Endodermal cell (in vitro differentiated cells): ENCODE measurements at regions not wholly inside any gene's neighbourhood (a gene's known extent, or its start where the extent isn't known, plus 50 kb on each side); places are given as distances from the start of the nearest gene placed in this dataset.
"Not testable (repeated sequence)": the region's sequence is repeated elsewhere in the genome, so short reads cannot be mapped to it uniquely, and the experiment has no call there.

Source experiments
- DNase-seq: peaks from one replicate; pipeline ENCODE4 v3.0.0-alpha.2; 2017
- H3K27ac ChIP-seq: 2 replicates; pipeline ENCODE4 v1.5.1; 2013; ENCODE audit warnings: mild to moderate bottlenecking, low read depth, low read length, moderate library complexity
- H3K27me3 ChIP-seq: 2 replicates; pipeline ENCODE4 v1.6.1; 2013; ENCODE audit warnings: mild to moderate bottlenecking, low read length, moderate library complexity; ENCODE audit not compliant: insufficient read depth, control insufficient read depth, poor library complexity, severe bottlenecking
- H3K36me3 ChIP-seq: 2 replicates; pipeline ENCODE4 v1.7.0; 2013; ENCODE audit warnings: mild to moderate bottlenecking, low read length, moderate library complexity; ENCODE audit not compliant: control insufficient read depth, insufficient read depth
- H3K4me1 ChIP-seq: one replicate; pipeline ENCODE4 v1.7.0; 2013; ENCODE audit warnings: low read length; ENCODE audit not compliant: control insufficient read depth, insufficient read depth
- H3K4me3 ChIP-seq: 2 replicates; pipeline ENCODE4 v1.5.1; 2013; ENCODE audit warnings: mild to moderate bottlenecking, low read length, moderate library complexity
- H3K9ac ChIP-seq: 2 replicates; pipeline ENCODE4 v1.6.1; 2013; ENCODE audit warnings: mild to moderate bottlenecking, low read length, moderate library complexity; ENCODE audit not compliant: poor library complexity, severe bottlenecking; ENCODE audit errors: extremely low read depth
- H3K9me3 ChIP-seq: 2 replicates; pipeline ENCODE4 v1.6.1; 2013; ENCODE audit warnings: mild to moderate bottlenecking, low read length, moderate library complexity; ENCODE audit not compliant: control insufficient read depth
- H3K27ac Mint-ChIP-seq: 2 replicates; pipeline ENCODE4 v1.8.0; 2020; ENCODE audit warnings: mixed read lengths
- H3K27me3 Mint-ChIP-seq: 2 replicates; pipeline ENCODE4 v1.8.0; 2021; ENCODE audit warnings: mild to moderate bottlenecking, mixed read lengths; ENCODE audit not compliant: insufficient read depth
- H3K36me3 Mint-ChIP-seq: 2 replicates; pipeline ENCODE4 v1.8.0; 2020; ENCODE audit warnings: low read depth, mixed read lengths
- H3K4me1 Mint-ChIP-seq: 2 replicates; pipeline ENCODE4 v1.8.0; 2020; ENCODE audit warnings: mixed read lengths
- H3K4me3 Mint-ChIP-seq: 2 replicates; pipeline ENCODE4 v1.8.0; 2020; ENCODE audit warnings: mild to moderate bottlenecking, moderate library complexity, mixed read lengths
- H3K9me3 Mint-ChIP-seq: 2 replicates; pipeline ENCODE4 v1.8.0; 2020; ENCODE audit warnings: mild to moderate bottlenecking, mixed read lengths
- WGBS, 2 experiments: methylation state at CpG; one replicate each; pipeline versions ENCODE4 v1.1.5 to v1.1.7; 2013; ENCODE audit warnings: missing lambda C conversion rate in 2 of 2, mixed read lengths in 1 of 2; ENCODE audit not compliant: insufficient coverage in 1 of 2, insufficient read length in 1 of 2; 5-methylcytosine and 5-hydroxymethylcytosine counted together
- TF ChIP-seq, protein P1 (sequence below): fragments of 200-600 bp; sonication (generic); conservative IDR thresholded peaks from 2 replicates; pipeline ENCODE4 v1.5.0; 2021; ENCODE audit warnings: antibody characterized with exemption, mild to moderate bottlenecking

DNA sequence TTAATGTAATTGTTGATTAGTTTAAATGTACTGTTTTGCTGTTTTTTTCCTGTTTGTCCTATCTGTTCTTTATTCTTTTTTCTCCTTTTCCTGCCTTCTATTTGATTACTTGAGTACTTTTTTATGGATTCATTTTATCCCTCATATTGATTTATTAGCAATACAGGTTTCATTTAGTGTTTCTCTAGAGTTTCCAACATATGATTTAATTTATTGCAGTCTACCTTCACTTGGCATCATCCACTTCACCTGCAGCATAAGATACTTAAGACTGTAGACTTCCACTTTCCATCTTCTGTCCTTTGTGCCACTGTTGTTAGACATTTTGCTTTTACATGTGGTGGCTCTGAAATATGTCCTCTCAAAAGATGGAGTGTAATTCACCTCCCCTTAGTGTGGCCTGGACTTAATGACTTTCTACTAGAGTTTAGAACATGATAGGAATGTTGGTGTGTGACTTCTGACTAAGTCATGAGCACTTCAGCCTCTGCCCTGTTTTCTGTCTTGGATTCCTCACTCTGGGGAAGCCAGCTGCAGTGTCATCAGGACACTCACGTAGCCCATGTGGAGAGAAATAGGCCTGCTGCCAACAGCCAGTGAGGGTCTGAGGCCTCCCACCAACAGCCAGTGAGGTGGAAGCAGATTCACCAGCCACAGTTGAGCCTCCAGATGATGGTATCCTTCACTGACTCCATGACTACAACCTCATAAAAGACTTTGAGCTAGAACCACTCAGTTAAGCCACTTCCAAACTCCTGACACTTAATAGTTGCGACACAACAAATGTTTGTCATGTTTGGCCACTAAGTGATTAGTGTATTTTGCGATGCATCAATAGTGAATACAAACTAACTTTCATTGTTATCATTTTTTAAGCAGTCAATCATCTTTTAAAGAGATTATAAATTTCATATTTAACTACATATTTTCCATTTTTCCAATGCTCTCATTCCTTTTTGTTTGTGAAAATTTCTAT, 643.5 kb upstream of the DPP6 start:
- Mint-ChIP-seq H3K4me1 (no peaks in the 10 kb centered on the region), H3K36me3 (peaks cover 2% of the 10 kb centered on the region), H3K27ac (no peak overlapping the region), H3K27me3 (no peaks in the 10 kb centered on the region), H3K9me3 (peaks cover 99% of the 10 kb centered on the region), H3K4me3 (no peak overlapping the region)
- Histone ChIP-seq H3K4me3 (no peak overlapping the region), H3K27me3 (no peaks in the 10 kb centered on the region), H3K4me1 (no peaks in the 10 kb centered on the region), H3K9me3 (peaks cover 51% of the 10 kb centered on the region), H3K36me3 (no peaks in the 10 kb centered on the region), H3K27ac (no peak overlapping the region), H3K9ac (no peak overlapping the region)
- TF ChIP-seq, protein P1, sequence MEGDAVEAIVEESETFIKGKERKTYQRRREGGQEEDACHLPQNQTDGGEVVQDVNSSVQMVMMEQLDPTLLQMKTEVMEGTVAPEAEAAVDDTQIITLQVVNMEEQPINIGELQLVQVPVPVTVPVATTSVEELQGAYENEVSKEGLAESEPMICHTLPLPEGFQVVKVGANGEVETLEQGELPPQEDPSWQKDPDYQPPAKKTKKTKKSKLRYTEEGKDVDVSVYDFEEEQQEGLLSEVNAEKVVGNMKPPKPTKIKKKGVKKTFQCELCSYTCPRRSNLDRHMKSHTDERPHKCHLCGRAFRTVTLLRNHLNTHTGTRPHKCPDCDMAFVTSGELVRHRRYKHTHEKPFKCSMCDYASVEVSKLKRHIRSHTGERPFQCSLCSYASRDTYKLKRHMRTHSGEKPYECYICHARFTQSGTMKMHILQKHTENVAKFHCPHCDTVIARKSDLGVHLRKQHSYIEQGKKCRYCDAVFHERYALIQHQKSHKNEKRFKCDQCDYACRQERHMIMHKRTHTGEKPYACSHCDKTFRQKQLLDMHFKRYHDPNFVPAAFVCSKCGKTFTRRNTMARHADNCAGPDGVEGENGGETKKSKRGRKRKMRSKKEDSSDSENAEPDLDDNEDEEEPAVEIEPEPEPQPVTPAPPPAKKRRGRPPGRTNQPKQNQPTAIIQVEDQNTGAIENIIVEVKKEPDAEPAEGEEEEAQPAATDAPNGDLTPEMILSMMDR, result no peak
- DNase-seq, result no peak
- 53 to 71% methylated on average over 2 to 3 of the region's 3 CpGs for WGBS, 2 experiments

DNA sequence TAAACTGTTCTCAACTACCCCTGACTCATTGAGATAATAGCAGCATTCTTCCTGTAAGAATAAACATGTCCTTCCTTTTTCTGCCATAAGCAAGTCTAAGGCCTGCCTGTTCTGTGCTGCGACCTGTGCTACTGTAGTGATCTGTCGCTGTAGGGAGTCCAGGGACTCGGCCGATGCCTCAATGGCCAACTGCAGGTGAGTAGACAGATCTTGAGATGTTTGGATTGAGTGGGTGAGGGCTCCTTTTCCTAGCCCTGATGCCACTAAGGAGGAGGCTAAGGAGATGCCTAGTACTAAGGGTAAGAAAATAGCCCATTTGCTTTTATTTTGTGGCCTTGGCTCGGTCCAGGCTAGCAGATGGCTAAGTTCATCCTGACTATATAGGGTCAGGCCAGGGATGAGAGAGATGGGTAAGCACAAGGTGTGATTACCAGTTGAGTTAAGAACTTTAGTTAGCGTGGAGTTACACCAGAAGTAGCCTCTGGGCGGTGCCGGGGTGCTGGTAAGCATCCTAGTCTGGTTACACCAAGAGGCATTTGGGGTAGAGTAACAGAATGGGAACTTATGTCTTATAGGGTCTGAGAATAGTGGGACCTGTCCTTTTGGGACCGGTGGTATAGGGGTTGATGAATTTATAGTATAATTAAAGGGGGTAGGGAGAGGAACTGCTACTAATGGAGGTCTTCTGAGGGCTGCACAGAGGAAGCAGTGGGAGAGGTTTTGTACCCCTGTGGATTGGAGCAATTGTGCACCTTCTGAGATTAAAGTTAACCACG, 642.4 kb upstream of the DPP6 start:
- H3K4me1 ChIP-seq, H3K27me3 Mint-ChIP-seq, H3K27ac Mint-ChIP-seq, H3K4me3 Mint-ChIP-seq, H3K27me3 ChIP-seq, H3K9ac ChIP-seq, H3K27ac ChIP-seq, H3K4me1 Mint-ChIP-seq, DNase-seq, H3K4me3 ChIP-seq, H3K36me3 ChIP-seq, H3K36me3 Mint-ChIP-seq: not testable (repeated sequence)
- H3K9me3 Mint-ChIP-seq, result peaks cover 99% of the 10 kb centered on the region
- H3K9me3 ChIP-seq, result peaks cover 49% of the 10 kb centered on the region
- 72 to 87% methylated on average over 2 to 10 of the region's 10 CpGs for WGBS, 2 experiments

DNA sequence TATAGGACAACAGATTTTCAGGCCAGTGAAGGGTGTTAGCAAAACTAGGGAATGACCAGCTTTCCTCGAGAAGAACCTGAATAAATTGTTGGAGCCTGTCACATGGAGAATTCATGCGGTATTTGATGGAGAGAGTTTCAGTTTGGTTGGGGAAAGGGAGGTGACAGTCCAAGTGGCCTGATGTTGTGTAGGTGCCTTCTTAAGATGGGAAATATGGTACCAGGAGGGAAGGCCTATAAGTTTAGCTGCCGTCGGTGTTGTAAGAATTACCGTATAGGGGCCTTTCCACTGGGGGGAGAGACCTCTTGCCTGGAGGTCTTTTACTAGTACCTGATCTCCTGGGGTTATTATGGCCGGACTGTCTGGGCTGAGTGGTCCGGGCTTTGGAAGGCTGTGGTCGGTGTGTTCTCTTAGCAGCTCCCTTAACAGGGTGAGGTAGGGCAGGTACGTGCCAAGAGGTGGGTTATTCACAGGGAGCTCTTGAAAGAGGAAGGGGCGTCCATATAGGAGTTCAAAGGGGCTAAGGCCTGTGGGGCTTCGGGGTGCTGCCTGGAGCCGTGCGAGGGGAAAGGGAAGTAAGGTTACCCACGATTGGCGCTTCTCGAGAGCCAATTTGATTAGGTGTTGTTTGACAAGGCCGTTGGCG, 641.1 kb upstream of the DPP6 start:
- not testable (repeated sequence) for H3K36me3 ChIP-seq, H3K4me1 Mint-ChIP-seq, DNase-seq, H3K27me3 ChIP-seq, H3K27ac ChIP-seq, H3K27ac Mint-ChIP-seq, H3K4me3 ChIP-seq, H3K27me3 Mint-ChIP-seq, H3K9ac ChIP-seq, H3K36me3 Mint-ChIP-seq, H3K4me1 ChIP-seq, H3K4me3 Mint-ChIP-seq
- H3K9me3 Mint-ChIP-seq, result peaks cover 99% of the 10 kb centered on the region
- H3K9me3 ChIP-seq, result peaks cover 51% of the 10 kb centered on the region
- 86 to 92% methylated on average over 13 to 18 of the region's 18 CpGs for WGBS, 2 experiments

DNA sequence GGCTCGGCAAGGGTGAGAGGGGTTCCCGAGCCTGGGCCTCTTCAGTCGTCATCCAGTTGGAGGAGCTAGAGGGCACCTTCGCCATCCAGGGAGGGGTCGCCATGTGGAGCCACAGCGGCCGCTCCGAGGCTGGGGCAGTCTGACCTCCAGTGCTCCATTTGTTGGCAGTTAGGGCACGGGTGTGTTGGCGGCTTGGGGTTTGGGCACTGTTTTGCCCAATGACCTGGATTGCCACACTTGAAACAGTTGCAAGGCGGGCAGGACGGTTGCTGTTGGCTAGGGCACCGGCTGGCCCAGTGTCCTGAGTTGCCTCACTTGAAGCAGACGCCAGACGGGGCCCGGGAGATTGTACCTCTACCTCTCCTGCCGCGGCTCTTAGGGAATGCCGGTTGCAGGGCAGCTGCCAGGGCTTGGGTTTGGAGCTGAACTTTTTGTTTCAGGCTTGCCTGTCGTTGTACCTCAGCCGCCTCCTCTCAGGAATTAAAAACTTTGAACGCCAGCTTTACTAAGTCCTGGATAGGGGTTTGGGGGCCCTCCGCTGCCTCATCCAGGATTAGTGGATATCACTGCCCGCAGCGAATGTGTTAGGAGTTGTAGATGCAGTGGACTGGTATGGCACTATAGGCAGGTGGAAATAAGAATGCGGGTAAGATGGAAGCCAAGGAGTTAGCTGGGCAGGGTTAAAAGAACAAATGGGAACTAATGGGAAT, 639.9 kb upstream of the DPP6 start:
- not testable (repeated sequence) for H3K27me3 ChIP-seq, H3K27ac Mint-ChIP-seq, DNase-seq, H3K4me1 Mint-ChIP-seq, H3K27me3 Mint-ChIP-seq, H3K9ac ChIP-seq, H3K4me3 Mint-ChIP-seq, H3K36me3 ChIP-seq, H3K27ac ChIP-seq, H3K4me3 ChIP-seq, H3K4me1 ChIP-seq, H3K36me3 Mint-ChIP-seq
- H3K9me3 ChIP-seq, result peaks cover 53% of the 10 kb centered on the region
- 86 to 89% methylated on average over 8 to 26 of the region's 26 CpGs for WGBS, 2 experiments
- peaks cover 99% of the 10 kb centered on the region for H3K9me3 Mint-ChIP-seq

DNA sequence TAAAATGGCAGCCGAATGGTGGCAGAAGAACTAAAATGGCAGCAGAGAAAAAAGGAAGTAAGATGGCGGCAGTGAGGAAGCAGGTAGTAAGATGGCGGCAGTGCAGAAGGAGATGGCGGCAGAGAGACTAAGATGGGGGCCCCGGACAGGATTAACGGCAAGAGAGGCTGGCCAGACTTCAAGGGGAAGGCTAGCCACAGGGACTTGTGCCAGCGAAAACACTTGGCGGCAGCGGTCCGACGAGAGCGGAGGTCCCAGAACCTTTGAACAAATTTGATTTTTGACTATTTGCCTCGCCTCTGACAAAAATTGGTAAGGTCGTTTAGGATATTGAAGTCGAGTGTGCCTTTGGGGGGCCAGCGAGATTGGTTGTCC, 639.4 kb upstream of the DPP6 start:
- not testable (repeated sequence) for H3K36me3 ChIP-seq, H3K27me3 ChIP-seq, H3K27ac Mint-ChIP-seq, H3K4me1 Mint-ChIP-seq, H3K4me1 ChIP-seq, H3K27ac ChIP-seq, H3K9ac ChIP-seq, H3K36me3 Mint-ChIP-seq, H3K27me3 Mint-ChIP-seq, DNase-seq, H3K4me3 ChIP-seq, H3K4me3 Mint-ChIP-seq
- H3K9me3 ChIP-seq, result peaks cover 53% of the 10 kb centered on the region
- peaks cover 99% of the 10 kb centered on the region for H3K9me3 Mint-ChIP-seq
- 95 to 96% methylated on average over 4 to 15 of the region's 16 CpGs for WGBS, 2 experiments
